Smooth muscle cell (in vitro differentiated cells): ENCODE measurements at regions not wholly inside any gene's neighbourhood (a gene's known extent, or its start where the extent isn't known, plus 50 kb on each side); places are given as distances from the start of the nearest gene placed in this dataset.

Experiments
- DNase-seq: peaks from one replicate; lab custom pipeline; 2025; ENCODE audit not compliant: unreplicated experiment; lab: John Stamatoyannopoulos, UW
- H2AFZ ChIP-seq: fragments of 200-600 bp; sonication (generic); 2 replicates; pipeline ENCODE4 v1.6.0; 2016; ENCODE audit warnings: antibody characterized with exemption, low read depth, mild to moderate bottlenecking
- H3F3A ChIP-seq: fragments of 200-600 bp; sonication (generic); 2 replicates; pipeline ENCODE4 v1.6.0; 2017; ENCODE audit warnings: antibody characterized with exemption, low read depth
- H3K27ac ChIP-seq: fragments of 200-600 bp; sonication (generic); 2 replicates; pipeline ENCODE4 v1.5.1; 2016; ENCODE audit warnings: low read depth, mild to moderate bottlenecking
- H3K27me3 ChIP-seq: fragments of 200-600 bp; sonication (generic); 2 replicates; pipeline ENCODE4 v1.6.1; 2016; ENCODE audit warnings: low read depth, mild to moderate bottlenecking
- H3K36me3 ChIP-seq: fragments of 200-600 bp; sonication (generic); 2 replicates; pipeline ENCODE4 v1.5.1; 2016; ENCODE audit warnings: low read depth
- H3K4me1 ChIP-seq: fragments of 200-600 bp; sonication (generic); 2 replicates; pipeline ENCODE4 v1.5.1; 2016; ENCODE audit warnings: low read depth
- H3K4me2 ChIP-seq: fragments of 200-600 bp; sonication (generic); 2 replicates; pipeline ENCODE4 v1.6.0; 2016; ENCODE audit warnings: mild to moderate bottlenecking
- H3K4me3 ChIP-seq: fragments of 200-600 bp; sonication (generic); 2 replicates; pipeline ENCODE4 v1.5.1; 2016; ENCODE audit warnings: mild to moderate bottlenecking
- H3K79me2 ChIP-seq: fragments of 200-600 bp; sonication (generic); 2 replicates; pipeline ENCODE4 v1.6.0; 2016; ENCODE audit warnings: low read depth, mild to moderate bottlenecking
- H3K9ac ChIP-seq: fragments of 200-600 bp; sonication (generic); 2 replicates; pipeline ENCODE4 v1.6.0; 2016; ENCODE audit warnings: low read depth
- H3K9me3 ChIP-seq: fragments of 200-600 bp; sonication (generic); replicated peaks from 2 replicates; pipeline ENCODE4 v1.5.1; 2016; ENCODE audit warnings: low read depth
- H4K20me1 ChIP-seq: fragments of 200-600 bp; sonication (generic); 2 replicates; pipeline ENCODE4 v1.6.0; 2016; ENCODE audit warnings: low read depth
- WGBS: methylation state at CpG from one replicate; pipeline ENCODE4 v1.1.7; 2016; ENCODE audit warnings: low lambda C conversion rate; 5-methylcytosine and 5-hydroxymethylcytosine counted together
- TF ChIP-seq, protein P1 (sequence below): fragments of 200-600 bp; sonication (generic); IDR thresholded peaks from 2 replicates; pipeline ENCODE4 v1.5.1; 2017; ENCODE audit warnings: borderline replicate concordance, mild to moderate bottlenecking, antibody characterized with exemption; ENCODE audit not compliant: insufficient read depth, poor library complexity, severe bottlenecking

DNA sequence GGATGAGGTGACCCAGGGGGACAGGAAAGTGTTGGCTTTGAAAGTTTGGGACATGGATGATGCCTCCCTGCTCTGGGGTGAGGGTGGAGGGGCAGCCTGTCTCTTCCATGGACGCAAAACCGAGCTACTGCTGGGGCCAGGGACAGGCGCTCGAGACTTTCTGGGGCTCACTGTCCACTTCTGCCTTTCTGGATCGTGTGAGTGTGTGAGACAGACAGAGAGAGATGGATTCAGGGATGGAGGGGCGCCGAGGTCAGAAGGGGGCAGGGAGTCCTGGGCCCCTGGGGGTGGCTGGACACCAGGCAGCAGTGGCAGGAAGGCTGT, 78.0 kb upstream of the GATA5 start:
- Histone ChIP-seq H3K27ac (no peak overlapping the region), H4K20me1 (no peaks in the 10 kb centered on the region), H3K9me3 (no peaks in the 10 kb centered on the region), H3K4me3 (no peak overlapping the region), H3K9ac (no peak overlapping the region), H3K27me3 (no peaks in the 10 kb centered on the region), H3K79me2 (no peaks in the 10 kb centered on the region), H3K36me3 (no peaks in the 10 kb centered on the region), H3F3A (no peaks in the 10 kb centered on the region), H2AFZ (no peak overlapping the region), H3K4me1 (no peaks in the 10 kb centered on the region), H3K4me2 (no peak overlapping the region)
- no peak for DNase-seq
- WGBS: 95% methylated on average over 7 of the region's 7 CpGs
- TF ChIP-seq, protein P1, sequence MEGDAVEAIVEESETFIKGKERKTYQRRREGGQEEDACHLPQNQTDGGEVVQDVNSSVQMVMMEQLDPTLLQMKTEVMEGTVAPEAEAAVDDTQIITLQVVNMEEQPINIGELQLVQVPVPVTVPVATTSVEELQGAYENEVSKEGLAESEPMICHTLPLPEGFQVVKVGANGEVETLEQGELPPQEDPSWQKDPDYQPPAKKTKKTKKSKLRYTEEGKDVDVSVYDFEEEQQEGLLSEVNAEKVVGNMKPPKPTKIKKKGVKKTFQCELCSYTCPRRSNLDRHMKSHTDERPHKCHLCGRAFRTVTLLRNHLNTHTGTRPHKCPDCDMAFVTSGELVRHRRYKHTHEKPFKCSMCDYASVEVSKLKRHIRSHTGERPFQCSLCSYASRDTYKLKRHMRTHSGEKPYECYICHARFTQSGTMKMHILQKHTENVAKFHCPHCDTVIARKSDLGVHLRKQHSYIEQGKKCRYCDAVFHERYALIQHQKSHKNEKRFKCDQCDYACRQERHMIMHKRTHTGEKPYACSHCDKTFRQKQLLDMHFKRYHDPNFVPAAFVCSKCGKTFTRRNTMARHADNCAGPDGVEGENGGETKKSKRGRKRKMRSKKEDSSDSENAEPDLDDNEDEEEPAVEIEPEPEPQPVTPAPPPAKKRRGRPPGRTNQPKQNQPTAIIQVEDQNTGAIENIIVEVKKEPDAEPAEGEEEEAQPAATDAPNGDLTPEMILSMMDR: no peak

DNA sequence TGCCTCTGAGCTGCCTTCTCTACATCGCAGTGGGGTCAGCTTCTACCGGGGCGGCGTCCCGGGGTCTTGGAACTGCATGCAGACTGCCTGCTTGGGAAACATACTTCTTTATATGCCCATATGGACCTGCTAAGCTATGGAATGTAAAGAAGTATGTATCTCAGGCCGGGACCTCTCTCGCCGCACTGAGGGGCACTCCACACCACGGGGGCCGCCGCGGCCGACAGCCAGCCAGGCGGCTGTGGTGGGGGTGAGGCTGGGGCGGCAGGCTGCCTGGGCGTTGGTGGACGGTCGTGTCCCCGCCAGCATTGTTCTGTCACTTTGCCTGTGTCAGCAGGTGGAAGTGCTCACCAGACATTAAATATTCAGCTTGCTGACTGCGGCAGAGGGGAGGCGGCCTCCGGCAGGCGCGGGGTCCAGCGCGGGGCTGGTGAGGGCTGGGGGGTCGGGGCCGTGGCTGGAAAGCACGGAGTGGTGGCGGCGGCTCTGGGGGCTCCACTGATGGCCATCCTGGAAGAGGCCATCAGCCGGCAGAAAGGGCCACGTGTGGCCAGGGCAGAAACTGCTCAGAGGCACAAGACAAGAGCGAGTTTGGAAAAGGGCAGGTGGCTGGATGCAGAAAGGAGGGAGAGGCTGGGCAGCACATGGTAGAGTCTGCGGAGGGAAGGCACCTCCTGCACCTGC, 78.6 kb upstream of the GATA5 start:
- Histone ChIP-seq H4K20me1 (no peaks in the 10 kb centered on the region), H3K27ac (no peak overlapping the region), H3K4me2 (no peak overlapping the region), H3K4me3 (no peak overlapping the region), H3K9me3 (no peaks in the 10 kb centered on the region), H3K4me1 (no peaks in the 10 kb centered on the region), H3K36me3 (no peaks in the 10 kb centered on the region), H3K79me2 (no peaks in the 10 kb centered on the region), H3K27me3 (no peaks in the 10 kb centered on the region), H3F3A (no peaks in the 10 kb centered on the region), H2AFZ (no peak overlapping the region), H3K9ac (no peak overlapping the region)
- DNase-seq: no peak
- 94% methylated on average over 27 of the region's 35 CpGs for WGBS
- TF ChIP-seq, protein P1: no peak

DNA sequence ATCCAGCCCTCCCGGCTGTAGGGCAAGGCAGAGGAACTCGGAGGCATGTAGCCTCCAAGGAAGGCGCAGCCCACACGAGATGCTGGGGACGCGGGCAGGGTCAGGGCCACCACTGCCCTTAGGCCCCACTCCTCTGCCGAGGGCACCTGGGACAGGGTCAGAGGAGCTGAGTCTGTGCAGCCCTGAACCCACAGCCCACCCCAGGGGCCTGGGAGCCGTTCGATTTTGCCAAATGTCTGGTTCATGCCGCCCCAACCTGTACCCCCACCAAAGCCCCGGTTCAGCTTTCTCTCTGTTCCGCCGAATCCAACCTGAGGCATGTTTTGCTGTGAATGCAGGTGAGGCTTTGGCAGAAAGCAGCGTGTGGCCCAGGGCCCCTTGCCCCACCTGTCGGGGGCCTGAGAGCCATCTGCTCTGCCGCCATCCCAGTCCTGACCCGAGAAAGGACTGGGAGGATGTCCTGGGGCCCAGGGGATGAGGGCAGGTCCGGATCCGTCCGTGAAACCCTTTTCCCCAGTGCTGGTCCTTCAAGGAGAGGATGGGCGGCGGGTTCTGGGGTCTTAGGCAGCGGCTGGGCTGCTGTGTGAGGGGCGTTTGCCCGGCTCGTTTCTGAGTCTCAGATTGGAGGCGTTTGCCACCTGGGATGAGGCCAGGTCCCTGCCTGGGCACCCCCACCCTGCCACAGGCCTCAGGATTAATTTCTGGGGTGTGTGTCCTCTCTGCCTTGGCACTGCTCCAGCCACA, 79.3 kb upstream of the GATA5 start:
- no peaks in the 10 kb centered on the region for H3K27me3 ChIP-seq
- no peak overlapping the region for H2AFZ ChIP-seq
- no peaks in the 10 kb centered on the region for H3F3A ChIP-seq
- H4K20me1 ChIP-seq: no peaks in the 10 kb centered on the region
- H3K79me2 ChIP-seq: no peaks in the 10 kb centered on the region
- TF ChIP-seq, protein P1: no peak
- H3K4me3 ChIP-seq: no peak overlapping the region
- H3K4me2 ChIP-seq: no peak overlapping the region
- no peaks in the 10 kb centered on the region for H3K9me3 ChIP-seq
- no peak for DNase-seq
- H3K27ac ChIP-seq: no peak overlapping the region
- 87% methylated on average over 24 of the region's 27 CpGs for WGBS
- no peak overlapping the region for H3K9ac ChIP-seq
- H3K36me3 ChIP-seq: no peaks in the 10 kb centered on the region
- H3K4me1 ChIP-seq: no peaks in the 10 kb centered on the region
